ENCODE measurements at regions not wholly inside any gene's neighbourhood (a gene's known extent, or its start where the extent isn't known, plus 50 kb on each side); places are given as distances from the start of the nearest gene placed in this dataset.

DNA sequence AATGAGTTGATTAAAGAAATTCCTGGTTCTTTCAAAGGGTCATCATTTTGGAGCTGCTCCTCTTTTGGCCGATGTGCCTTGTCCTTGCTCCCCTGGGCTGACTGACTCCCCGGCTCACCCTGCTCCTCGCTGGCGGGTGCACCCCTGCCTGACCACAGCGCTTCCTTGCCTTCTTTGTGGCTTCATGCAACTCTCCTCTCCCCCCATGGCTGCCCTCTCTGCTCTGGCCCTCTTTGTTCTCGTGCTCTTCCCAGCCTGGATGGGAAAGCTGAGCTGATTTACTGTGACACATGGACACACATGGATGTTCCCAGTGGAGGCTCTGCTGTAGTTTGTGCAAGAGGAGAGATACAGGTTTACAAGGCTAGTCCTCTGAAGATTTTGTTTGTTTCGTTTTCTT is 234.6 kb downstream of the HAUS1 start:
- no peak for TF ChIP-seq CTCF (conservative IDR thresholded peaks at IDR 0.05; ENCODE audit: low read depth, low read length)
- DNase-seq (ENCODE audit: low read depth): no peak
- no peak overlapping the region for H3K4me3 ChIP-seq (ENCODE audit: low read length)

GRCh38 chr18:46340716-46341115 is 236.5 kb downstream of the HAUS1 start:
- no peak for DNase-seq (ENCODE audit: low read depth)
- no peak for TF ChIP-seq CTCF (conservative IDR thresholded peaks at IDR 0.05; ENCODE audit: low read depth, low read length)
- H3K4me3 ChIP-seq (ENCODE audit: low read length): no peak overlapping the region

DNA sequence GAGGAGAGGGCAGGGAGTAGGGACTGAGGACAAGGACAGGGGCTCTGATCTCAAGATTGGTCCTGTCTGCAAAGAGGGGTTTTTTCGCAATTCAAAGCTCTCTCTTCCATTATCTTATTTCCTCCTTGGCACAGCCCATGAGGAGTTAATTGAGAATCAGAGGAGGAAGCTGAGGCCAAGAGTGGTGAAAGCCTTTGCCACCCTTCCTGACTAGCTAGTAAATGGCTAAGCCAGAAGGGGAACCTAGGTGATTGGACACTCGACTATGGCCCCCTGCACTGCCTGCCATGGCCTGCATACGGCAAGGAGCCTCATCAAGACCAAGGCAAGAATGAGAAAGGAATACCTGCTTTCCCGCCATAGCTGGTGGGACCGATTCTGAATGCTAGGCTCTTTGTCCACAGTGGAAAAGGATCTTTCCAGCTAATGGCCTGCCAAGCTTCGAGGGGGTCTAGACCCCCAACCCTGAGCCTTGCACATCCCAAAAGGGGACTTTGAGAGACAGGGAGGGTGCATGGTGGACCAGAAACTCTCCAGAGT is 237.9 kb downstream of the HAUS1 start:
- no peak for TF ChIP-seq CTCF (conservative IDR thresholded peaks at IDR 0.05; ENCODE audit: low read depth, low read length)
- no peak for DNase-seq (ENCODE audit: low read depth)
- no peak overlapping the region for H3K4me3 ChIP-seq (ENCODE audit: low read length)

DNA sequence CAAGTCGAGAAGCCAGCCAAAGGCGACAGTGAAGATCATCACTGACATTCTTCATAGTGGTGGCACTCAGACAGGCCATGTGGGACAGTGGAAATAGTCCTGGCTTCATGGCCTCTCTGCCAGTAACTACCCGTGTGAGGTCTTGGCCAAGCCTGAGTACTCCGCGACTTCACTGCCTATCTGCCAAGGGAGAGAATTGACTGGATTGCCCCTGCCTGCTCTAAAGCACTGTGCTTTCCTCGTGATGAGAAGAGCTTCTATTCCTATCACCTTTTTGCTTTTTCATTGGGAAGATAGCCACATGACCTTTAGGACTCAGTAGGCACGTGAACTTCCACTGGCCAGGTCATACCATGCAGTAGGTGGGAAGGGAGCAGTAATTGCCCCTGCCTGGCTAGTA is 239.3 kb downstream of the HAUS1 start:
- H3K4me3 ChIP-seq (ENCODE audit: low read length): no peak overlapping the region

DNA sequence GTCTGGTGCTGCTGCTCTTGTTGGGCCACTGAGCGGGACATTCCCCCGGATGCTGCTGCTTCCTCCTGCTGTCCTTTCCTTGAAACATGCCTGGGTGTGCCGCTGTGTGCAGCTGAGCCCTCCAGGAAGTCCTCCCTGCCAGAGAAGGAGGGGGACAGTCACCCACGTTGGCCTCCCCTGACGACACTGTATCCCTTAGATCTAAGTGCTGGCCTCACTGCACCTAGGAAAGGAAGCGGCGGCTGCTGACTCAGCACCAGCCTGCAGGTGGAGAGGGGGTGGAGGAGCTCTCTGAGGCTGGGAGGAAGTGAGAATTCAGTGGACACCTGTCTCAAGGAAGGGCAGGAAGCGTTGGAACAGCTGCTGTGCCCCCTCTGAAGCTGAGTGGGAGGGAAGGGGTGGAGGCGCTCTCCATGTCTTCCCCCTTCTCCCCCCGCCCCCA is 239.8 kb downstream of the HAUS1 start:
- no peak overlapping the region for H3K4me3 ChIP-seq (ENCODE audit: low read length)
- no peak for DNase-seq (ENCODE audit: low read depth)
- no peak for TF ChIP-seq CTCF (conservative IDR thresholded peaks at IDR 0.05; ENCODE audit: low read depth, low read length)

More for the DNA sequence above, 239.3 kb downstream of the HAUS1 start:
- no peak for TF ChIP-seq CTCF (conservative IDR thresholded peaks at IDR 0.05; ENCODE audit: low read depth, low read length)
- DNase-seq (ENCODE audit: low read depth): no peak

DNA sequence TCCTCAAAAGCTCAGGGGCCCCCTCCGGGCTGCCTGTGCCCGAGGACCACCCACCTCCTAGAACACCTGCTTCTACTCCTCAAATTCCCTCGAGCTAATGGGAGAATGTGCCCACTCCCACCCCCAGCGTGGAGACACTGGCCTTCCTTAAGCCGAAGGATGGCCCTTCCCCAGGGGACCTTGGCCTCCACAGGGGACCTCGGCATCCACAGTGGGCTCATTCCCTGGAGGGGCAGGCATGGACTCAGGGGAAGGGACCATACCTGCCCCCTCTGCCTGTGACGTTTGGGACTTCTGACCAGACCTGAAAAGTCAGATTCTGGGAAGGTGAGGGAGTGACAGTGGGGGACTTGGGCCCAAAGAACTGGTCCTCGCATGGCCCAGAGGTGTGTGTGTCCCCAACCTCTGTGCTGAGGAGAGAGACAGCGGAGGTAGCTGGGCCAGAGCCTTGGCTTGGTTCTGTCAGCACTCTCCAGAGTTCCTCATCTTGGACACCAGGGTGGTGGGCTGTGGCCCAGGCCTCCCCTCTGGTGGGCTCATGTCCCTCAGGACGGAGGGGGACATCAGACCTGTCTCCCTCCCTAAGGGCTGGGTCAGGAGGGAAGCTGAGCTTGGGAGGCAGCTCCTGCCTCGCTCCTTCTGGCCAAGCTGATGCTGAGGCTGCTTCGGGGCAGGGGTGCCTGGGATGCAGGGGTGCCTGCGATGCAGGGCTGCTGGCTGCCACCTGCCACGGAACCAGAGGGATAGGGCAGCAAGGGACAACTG is 240.4 kb downstream of the HAUS1 start:
- H3K4me3 ChIP-seq (ENCODE audit: low read length): no peak overlapping the region
- TF ChIP-seq CTCF (conservative IDR thresholded peaks at IDR 0.05; ENCODE audit: low read depth, low read length): no peak
- DNase-seq (ENCODE audit: low read depth): no peak

DNA sequence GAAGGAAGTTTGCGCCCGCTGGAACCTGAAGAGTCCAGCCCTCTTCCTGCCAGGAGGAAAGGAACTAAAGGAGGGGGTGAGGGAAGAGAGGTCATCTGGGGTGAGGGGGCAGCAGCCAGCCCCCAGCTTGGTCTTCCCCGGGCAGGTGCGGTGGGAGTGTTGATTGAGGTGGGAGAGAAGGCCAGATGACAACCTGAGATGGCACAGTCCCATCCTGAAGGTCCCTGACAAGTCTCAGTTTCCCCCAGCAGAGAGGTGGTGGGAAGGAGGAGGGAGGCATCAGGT is 240.9 kb downstream of the HAUS1 start:
- H3K4me3 ChIP-seq (ENCODE audit: low read length): no peak overlapping the region
- no peak for DNase-seq (ENCODE audit: low read depth)
- no peak for TF ChIP-seq CTCF (conservative IDR thresholded peaks at IDR 0.05; ENCODE audit: low read depth, low read length)

All from retinal pigment epithelial cell (primary cell).